Left ventricle myocardium inferior (tissue), 1 donor: ENCODE measurements at regions not wholly inside any gene's neighbourhood (a gene's known extent, or its start where the extent isn't known, plus 50 kb on each side); places are given as distances from the start of the nearest gene placed in this dataset.
A peak's percentile ranks its signal among the peaks of the same experiment; 100 is the strongest.

ENCODE experiments used
- DNase-seq: peaks from one replicate; pipeline ENCODE4 v3.0.0-alpha.2; 2020
- H3K27ac ChIP-seq: fragments of 200-600 bp; replicated peaks from 2 replicates; pipeline ENCODE4 v1.8.0; 2021
- H3K27me3 ChIP-seq: fragments of 200-600 bp; 2 replicates; pipeline ENCODE4 v1.8.0; 2021; ENCODE audit warnings: low read depth
- H3K36me3 ChIP-seq: fragments of 200-600 bp; 2 replicates; pipeline ENCODE4 v1.8.0; 2021
- H3K4me1 ChIP-seq: fragments of 200-600 bp; 2 replicates; pipeline ENCODE4 v1.8.0; 2021
- H3K4me3 ChIP-seq: fragments of 200-600 bp; 2 replicates; pipeline ENCODE4 v1.8.0; 2021; ENCODE audit warnings: mild to moderate bottlenecking, moderate library complexity
- H3K9me3 ChIP-seq: fragments of 200-600 bp; replicated peaks from 2 replicates; pipeline ENCODE4 v1.8.0; 2021
- intact Hi-C: fragments of 100-400 bp; cut with micrococcal nuclease; formaldehyde crosslinking; loops from one replicate; pipeline ENCODE4 v1.11.0; 2022
- TF ChIP-seq, protein P1 (sequence below): fragments of 200-600 bp; IDR thresholded peaks from 2 replicates; pipeline ENCODE4 v1.8.0; 2021; ENCODE audit warnings: antibody characterized with exemption, mild to moderate bottlenecking, borderline replicate concordance
- donor health status: DM: no; HTN: yes; CAD: no; lungs with severe emphysema.

DNA sequence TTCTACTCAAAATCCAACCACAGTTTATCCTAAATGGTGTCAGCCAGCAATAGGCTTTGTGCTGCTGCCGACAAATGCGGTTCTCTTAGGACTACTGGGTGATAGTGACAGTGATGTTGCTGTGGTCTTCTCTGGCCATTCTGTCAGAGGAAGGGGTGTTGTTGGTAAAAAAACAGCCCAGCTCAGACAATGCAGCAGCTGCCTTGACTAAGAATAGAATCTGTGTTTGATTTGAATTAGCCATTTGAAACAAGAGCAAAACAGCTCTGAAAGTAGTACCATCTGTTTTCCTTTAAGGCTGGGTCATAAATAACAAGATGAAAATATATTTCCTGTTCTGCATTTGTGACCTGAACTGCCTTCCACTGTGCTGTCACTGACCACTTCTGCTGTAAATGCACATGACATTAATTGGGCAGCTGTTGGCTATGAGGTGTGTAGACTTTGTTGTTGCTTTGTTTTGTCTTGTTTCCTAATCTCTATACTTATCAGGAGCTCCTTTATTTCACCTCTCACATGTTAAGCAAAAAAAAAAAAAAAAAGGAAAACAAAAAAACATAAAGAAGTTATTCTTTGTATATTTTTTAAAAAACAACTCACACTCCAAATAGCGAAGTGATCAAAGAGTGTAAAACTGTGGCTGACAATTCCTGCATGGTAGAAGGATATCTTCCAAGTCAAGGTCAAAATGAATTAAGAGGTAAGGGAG is 497.8 kb upstream of the ARID1B start:
- TF ChIP-seq, protein P1, sequence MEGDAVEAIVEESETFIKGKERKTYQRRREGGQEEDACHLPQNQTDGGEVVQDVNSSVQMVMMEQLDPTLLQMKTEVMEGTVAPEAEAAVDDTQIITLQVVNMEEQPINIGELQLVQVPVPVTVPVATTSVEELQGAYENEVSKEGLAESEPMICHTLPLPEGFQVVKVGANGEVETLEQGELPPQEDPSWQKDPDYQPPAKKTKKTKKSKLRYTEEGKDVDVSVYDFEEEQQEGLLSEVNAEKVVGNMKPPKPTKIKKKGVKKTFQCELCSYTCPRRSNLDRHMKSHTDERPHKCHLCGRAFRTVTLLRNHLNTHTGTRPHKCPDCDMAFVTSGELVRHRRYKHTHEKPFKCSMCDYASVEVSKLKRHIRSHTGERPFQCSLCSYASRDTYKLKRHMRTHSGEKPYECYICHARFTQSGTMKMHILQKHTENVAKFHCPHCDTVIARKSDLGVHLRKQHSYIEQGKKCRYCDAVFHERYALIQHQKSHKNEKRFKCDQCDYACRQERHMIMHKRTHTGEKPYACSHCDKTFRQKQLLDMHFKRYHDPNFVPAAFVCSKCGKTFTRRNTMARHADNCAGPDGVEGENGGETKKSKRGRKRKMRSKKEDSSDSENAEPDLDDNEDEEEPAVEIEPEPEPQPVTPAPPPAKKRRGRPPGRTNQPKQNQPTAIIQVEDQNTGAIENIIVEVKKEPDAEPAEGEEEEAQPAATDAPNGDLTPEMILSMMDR: no peak

DNA sequence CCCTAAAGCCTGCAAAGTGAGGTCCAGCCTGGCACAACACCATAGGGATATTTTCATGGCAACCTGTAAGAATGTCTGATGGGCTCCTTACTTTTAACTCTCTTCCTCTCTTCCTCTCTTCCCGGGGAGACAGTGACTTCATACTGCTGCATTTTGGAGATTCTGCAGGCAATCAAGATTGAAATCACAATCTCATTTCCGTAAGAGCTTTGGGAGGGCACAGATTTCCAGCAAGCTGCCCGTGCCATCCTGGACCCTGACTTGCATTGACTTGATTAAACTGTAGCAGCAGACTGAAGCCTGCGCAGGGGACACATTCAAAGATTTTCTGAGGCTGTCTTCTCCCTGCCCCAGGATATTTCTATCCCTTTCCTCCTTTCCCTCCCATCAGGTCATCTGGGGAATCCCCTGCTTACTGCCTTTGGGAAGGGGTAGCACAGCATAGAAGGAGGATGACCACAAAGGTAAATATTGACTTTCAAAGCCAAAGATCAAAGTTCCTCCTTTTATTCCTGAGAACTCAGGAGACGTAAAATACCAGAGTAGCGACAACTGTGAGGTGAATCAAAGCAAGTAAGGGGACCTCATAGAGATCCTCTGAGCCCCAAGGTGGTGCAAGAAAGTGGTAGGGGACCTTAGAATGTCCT is 504.0 kb upstream of the ARID1B start:
- intact Hi-C loops: no loop called here
- H3K4me1 ChIP-seq: no peaks in the 10 kb centered on the region
- no peak overlapping the region for H3K4me3 ChIP-seq
- H3K27ac ChIP-seq: no peak overlapping the region
- peaks cover 4% of the 10 kb centered on the region for H3K9me3 ChIP-seq
- DNase-seq: no peak
- no peaks in the 10 kb centered on the region for H3K36me3 ChIP-seq
- TF ChIP-seq, protein P1: no peak
- no peaks in the 10 kb centered on the region for H3K27me3 ChIP-seq

More for the DNA sequence above, 497.8 kb upstream of the ARID1B start:
- no peak for DNase-seq
- Histone ChIP-seq H3K4me1 (peaks cover 17% of the 10 kb centered on the region), H3K36me3 (no peaks in the 10 kb centered on the region), H3K4me3 (no peak overlapping the region), H3K27me3 (no peaks in the 10 kb centered on the region), H3K9me3 (peaks cover 17% of the 10 kb centered on the region), H3K27ac (peak overlapping the region; percentile 14)
- intact Hi-C loops: no loop called here

DNA sequence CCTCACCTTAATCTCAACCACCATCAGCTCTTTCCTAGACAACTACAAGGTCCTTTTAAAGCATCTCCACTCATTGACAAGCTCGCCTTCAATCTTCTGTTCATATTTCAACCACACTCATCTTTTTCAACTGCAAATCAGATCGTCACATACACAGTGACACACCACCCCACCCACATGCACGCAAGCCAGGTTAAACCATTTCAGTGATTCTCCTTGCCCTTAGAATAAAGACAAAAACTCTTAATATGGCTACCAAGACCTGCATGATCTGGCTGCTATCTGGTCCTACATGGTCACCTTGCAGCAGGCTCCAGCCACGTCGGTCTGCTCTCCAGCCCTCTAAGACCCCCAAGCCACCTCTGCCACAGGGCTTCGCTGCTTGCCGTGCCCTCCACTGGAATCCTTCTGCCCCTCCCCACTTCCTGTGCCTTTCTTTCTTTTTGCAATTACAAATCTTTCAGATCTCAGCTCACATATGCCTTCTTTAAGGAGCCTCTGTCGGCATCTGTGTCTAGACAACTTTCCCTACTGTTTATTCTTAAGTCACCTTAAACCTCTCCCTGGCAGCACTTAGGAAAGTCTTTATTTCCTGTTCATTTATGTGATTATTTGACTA is 507.3 kb upstream of the ARID1B start:
- no peaks in the 10 kb centered on the region for H3K36me3 ChIP-seq
- no peaks in the 10 kb centered on the region for H3K4me1 ChIP-seq
- H3K4me3 ChIP-seq: no peak overlapping the region
- TF ChIP-seq, protein P1: no peak
- intact Hi-C loops: no loop called here
- H3K27me3 ChIP-seq: no peaks in the 10 kb centered on the region
- no peaks in the 10 kb centered on the region for H3K9me3 ChIP-seq
- no peak overlapping the region for H3K27ac ChIP-seq
- DNase-seq: no peak

DNA sequence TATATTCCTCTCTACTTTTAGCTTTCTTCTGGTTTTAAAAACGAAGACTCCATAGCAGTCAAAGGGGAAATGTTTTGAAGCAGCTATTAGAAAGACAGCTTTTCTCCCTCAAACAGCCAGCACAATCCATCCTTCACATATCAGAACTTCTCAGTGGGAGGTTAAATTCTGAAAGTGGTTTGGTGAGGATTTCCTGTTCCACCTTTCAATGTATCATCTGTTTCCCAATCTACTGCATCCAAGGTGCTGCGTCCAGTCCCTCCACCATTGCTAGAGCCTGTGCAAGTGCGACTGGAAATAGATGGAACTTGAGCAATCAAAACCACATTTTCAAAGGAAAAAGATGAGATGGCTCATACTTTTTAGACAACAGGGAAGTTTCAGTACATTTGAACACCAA is 508.3 kb upstream of the ARID1B start:
- Histone ChIP-seq H3K36me3 (no peaks in the 10 kb centered on the region), H3K27ac (no peak overlapping the region), H3K27me3 (no peaks in the 10 kb centered on the region), H3K4me1 (no peaks in the 10 kb centered on the region), H3K9me3 (no peaks in the 10 kb centered on the region), H3K4me3 (no peak overlapping the region)
- no peak for DNase-seq
- TF ChIP-seq, protein P1: no peak
- intact Hi-C loops: no loop called here

DNA sequence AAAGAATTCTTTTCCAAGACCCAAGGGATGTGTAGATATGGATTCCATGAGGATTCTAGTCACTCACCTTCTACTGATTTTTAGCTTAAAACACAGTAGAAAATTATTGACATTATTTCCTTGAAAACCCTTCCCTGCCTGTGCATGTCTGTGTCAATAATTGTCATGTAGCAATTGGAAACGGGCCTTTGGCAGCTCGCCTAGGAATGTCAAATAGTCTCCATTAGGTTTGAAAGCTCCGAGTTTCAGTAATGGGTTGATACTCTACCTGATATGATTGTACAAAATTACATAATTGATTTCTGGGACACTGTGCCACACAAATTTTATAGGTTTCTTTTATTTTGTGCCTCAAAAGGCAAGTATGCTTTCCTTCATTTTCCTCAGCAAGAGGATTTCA is 515.2 kb upstream of the ARID1B start:
- TF ChIP-seq, protein P1: no peak
- DNase-seq: no peak
- Histone ChIP-seq H3K36me3 (no peaks in the 10 kb centered on the region), H3K4me3 (no peak overlapping the region), H3K4me1 (no peaks in the 10 kb centered on the region), H3K9me3 (no peaks in the 10 kb centered on the region), H3K27me3 (no peaks in the 10 kb centered on the region), H3K27ac (no peak overlapping the region)
- intact Hi-C loops: no loop called here
